Ecto neural progenitor cell (in vitro differentiated cells): ENCODE measurements at regions not wholly inside any gene's neighbourhood (a gene's known extent, or its start where the extent isn't known, plus 50 kb on each side); places are given as distances from the start of the nearest gene placed in this dataset.

Experiments used
- DNase-seq: peaks from one replicate; pipeline ENCODE4 v3.0.0-alpha.2; 2018; ENCODE audit warnings: low spot score

DNA sequence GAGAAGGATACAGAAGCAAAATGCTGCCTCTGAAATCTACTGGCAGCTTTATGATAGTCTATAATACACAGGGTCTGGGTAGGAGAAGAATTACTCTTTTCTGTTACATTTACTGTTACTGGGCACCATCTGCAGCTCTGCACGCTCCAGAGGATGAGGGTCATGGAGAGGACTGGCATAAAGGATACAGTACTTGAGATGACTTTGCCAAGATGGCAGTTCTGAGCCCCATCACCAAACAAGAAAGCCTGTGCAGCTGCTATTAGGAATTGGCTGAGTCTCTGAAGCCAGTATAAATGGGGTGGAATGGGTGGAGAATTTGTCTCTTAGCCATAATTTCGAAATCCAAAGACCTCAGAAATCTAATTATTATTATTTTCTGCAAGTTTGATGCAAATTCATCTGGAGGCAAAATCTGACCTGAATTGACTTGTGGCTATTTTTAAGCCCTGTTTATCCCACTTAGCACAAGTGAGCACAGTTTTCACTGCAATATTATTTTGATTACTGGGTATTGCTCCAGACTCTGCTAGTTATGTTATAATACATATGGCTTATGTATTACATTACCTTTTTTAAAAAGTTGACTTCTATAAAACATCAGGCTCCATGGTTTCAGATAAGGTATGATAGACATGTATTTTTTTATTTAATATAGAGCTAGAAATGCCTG, 579.5 kb downstream of the MBD2 start:
- no peak for DNase-seq

- DNase-seq: no peak
Observed at GRCh38 chr18:53639687-53640086, 584.8 kb downstream of the MBD2 start.

GRCh38 chr18:53629337-53629736, 595.1 kb downstream of the MBD2 start:
- no peak for DNase-seq

DNA sequence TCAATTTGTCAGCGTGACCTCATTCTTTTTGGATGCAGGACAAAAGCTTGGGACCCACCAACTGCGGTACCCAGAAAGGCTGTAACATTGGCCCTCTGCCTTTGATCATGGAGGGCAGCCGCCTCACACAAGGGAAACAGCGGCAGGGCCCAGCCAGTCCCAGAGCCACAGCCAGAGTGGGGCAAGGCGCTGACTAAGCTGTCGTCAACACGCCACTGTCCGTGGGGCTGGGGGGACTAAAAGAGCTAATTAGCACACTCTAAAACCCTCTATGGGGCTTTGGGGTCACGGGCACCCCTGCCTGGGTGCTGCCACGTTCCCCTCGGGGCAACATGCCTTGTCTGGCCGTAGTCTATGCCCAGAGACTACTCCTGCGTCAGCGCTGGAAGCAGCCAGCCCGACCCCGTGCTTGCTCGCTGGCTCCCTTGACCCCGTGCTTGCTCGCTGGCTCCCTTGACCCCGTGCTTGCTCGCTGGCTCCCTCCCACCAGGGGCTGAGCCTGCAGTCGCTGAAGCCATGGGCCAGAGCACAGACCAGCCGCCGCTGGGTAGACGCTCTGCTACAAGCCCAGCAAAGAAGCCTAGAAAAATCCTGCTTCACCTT, 598.4 kb downstream of the MBD2 start:
- DNase-seq: no peak

DNA sequence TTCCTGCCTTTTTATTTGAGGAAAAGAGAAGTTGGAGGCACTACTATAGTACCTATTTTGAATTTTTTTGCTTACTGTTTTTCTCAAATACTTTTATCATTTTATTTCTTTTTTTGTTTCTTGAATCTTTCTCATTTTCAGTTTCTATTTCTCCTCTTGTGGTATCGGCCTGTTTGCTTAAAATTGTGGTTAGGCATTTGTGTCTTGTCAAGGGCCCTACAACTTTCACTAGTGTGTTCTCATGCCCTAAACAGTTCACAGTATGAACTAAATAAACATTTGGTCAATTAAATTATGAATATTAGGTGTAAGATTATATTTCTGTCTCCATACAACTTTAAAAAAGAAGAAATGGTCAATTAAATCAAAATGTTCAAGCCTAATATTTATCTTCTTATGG, 613.5 kb downstream of the MBD2 start:
- DNase-seq: no peak

DNA sequence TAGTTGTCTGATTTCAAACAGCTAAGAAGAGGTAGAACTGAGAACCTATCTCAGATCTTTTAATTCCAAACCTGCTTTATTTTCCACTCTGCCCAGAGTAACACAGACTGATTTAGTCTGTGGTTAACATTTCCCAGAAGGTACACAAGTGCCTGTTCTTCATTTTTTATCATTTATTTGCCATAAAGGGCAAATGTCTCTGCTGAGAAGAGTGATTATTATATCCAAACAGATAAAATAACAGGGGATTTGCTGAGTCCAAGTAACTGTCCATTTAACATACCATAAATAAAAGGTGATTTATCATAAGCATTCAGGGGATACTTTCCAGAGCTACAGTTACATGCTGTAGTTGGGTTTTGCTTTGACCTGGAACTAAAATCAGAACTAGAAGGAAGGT, 617.7 kb downstream of the MBD2 start:
- DNase-seq: no peak

- no peak for DNase-seq
Observed at GRCh38 chr18:53605198-53605597, 619.3 kb downstream of the MBD2 start.

GRCh38 chr18:53603276-53603675, 621.2 kb downstream of the MBD2 start:
- DNase-seq: no peak

DNA sequence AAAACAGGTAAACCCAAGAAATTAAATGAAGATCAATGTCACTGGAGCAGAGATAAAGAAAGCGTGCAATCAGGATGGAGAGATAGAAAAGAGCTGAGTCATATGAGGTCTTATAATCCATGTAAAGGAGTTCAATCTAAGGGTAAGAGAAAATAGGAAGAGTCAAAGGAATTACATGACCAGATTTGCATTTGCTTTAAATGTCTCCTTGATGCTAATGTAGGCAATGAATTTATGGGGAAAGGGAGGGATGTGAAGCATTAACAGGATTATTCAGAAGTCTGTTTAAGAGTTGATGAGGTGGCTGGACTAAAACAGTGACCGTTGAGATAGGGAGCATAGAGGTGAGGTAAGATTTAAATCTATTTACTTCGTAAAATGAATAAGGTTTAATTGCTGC, 623.1 kb downstream of the MBD2 start:
- no peak for DNase-seq

GRCh38 chr18:53586923-53587322, 637.5 kb downstream of the MBD2 start:
- DNase-seq: no peak
